Tibial nerve (tissue), 4 donors: ENCODE measurements at regions not wholly inside any gene's neighbourhood (a gene's known extent, or its start where the extent isn't known, plus 50 kb on each side); places are given as distances from the start of the nearest gene placed in this dataset.

Source experiments
- DNase-seq, 2 donors: peaks; one replicate each; pipeline ENCODE4 v3.0.0-alpha.2; 2019; ENCODE audit warnings: low spot score in 2 of 2
- H3K27ac ChIP-seq, 4 donors: fragments of 200-600 bp; sonication (generic) in 3 of 4; one replicate each; pipeline ENCODE4 v1.5.1; 2017 to 2019; ENCODE audit warnings: mild to moderate bottlenecking in 1 of 4
- H3K27me3 ChIP-seq, 2 donors: fragments of 200-600 bp; sonication (generic) in 1 of 2; one replicate each; pipeline versions ENCODE4 v1.5.1 to v1.6.0; 2017 to 2019
- H3K36me3 ChIP-seq, 3 donors: fragments of 200-600 bp; sonication (generic); one replicate each; pipeline ENCODE4 v1.5.1; 2018 to 2019
- H3K4me1 ChIP-seq, 4 donors: fragments of 200-600 bp; sonication (generic) in 3 of 4; one replicate each; pipeline ENCODE4 v1.5.1; 2017 to 2019
- H3K4me3 ChIP-seq, 4 donors: fragments of 200-600 bp; sonication (generic) in 3 of 4; one replicate each; pipeline ENCODE4 v1.5.1; 2017 to 2019; ENCODE audit warnings: mild to moderate bottlenecking in 1 of 4, moderate library complexity in 1 of 4
- H3K9me3 ChIP-seq, 4 donors: fragments of 200-600 bp; sonication (generic) in 3 of 4; one replicate each; pipeline ENCODE4 v1.5.1; 2017 to 2019
- EP300 ChIP-seq, 2 donors: sonication (generic); formaldehyde crosslinking; IDR thresholded peaks; one replicate each; pipeline ENCODE4 v1.6.1; 2017; ENCODE audit warnings: antibody characterized with exemption in 2 of 2, mild to moderate bottlenecking in 1 of 2
- POLR2A ChIP-seq, 2 donors: fragments of 450-650 bp; IDR thresholded peaks; one replicate each; pipeline ENCODE4 v1.6.1; 2017; ENCODE audit warnings: antibody characterized with exemption in 2 of 2, mild to moderate bottlenecking in 2 of 2, moderate library complexity in 2 of 2
- WGBS, 2 donors: methylation state at CpG; one replicate each; pipeline ENCODE4 v1.1.5; 2018; 5-methylcytosine and 5-hydroxymethylcytosine counted together
- TF ChIP-seq, protein P1 (sequence below), 5 experiments: fragments of 200-600 bp in 3 of 5; fragments of 450-650 bp in 2 of 5; sonication (generic) in 3 of 5; IDR thresholded peaks; one replicate each; pipeline ENCODE4 v1.5.1; 2016 to 2019; ENCODE audit warnings: antibody characterized with exemption in 5 of 5, mild to moderate bottlenecking in 3 of 5, moderate library complexity in 2 of 5

- no peak overlapping the region for H3K4me3 ChIP-seq
- 47 to 51% methylated on average over 3 of the region's 3 CpGs for whole genome bisulfite sequencing, 2 donors
- no peak for DNase-seq
- H3K9me3 ChIP-seq: peaks cover 0 to 14% (median 2%) of the 10 kb centered on the region in 4 donors
- no peaks in the 10 kb centered on the region for H3K4me1 ChIP-seq
- H3K27ac ChIP-seq: no peak overlapping the region
- H3K27me3 ChIP-seq: no peaks in the 10 kb centered on the region
- no peaks in the 10 kb centered on the region for H3K36me3 ChIP-seq
- TF ChIP-seq EP300 (IDR thresholded peaks at IDR 0.05) (no peak), POLR2A (IDR thresholded peaks at IDR 0.05) (no peak)
- TF ChIP-seq, protein P1, sequence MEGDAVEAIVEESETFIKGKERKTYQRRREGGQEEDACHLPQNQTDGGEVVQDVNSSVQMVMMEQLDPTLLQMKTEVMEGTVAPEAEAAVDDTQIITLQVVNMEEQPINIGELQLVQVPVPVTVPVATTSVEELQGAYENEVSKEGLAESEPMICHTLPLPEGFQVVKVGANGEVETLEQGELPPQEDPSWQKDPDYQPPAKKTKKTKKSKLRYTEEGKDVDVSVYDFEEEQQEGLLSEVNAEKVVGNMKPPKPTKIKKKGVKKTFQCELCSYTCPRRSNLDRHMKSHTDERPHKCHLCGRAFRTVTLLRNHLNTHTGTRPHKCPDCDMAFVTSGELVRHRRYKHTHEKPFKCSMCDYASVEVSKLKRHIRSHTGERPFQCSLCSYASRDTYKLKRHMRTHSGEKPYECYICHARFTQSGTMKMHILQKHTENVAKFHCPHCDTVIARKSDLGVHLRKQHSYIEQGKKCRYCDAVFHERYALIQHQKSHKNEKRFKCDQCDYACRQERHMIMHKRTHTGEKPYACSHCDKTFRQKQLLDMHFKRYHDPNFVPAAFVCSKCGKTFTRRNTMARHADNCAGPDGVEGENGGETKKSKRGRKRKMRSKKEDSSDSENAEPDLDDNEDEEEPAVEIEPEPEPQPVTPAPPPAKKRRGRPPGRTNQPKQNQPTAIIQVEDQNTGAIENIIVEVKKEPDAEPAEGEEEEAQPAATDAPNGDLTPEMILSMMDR (IDR thresholded peaks at IDR 0.05): no peak
These were observed 63.4 kb downstream of the TAF11L14 start for GRCh38 chr5:17697671-17698070.

- no peak for DNase-seq
- Histone ChIP-seq H3K9me3 (no peaks in the 10 kb centered on the region), H3K4me3 (no peak overlapping the region), H3K27me3 (no peaks in the 10 kb centered on the region), H3K4me1 (no peaks in the 10 kb centered on the region), H3K36me3 (no peaks in the 10 kb centered on the region), H3K27ac (no peak overlapping the region)
- TF ChIP-seq POLR2A (IDR thresholded peaks at IDR 0.05): no peak
- no peak for TF ChIP-seq EP300 (IDR thresholded peaks at IDR 0.05)
- TF ChIP-seq, protein P1 (IDR thresholded peaks at IDR 0.05): no peak
- WGBS, 2 donors: 82 to 89% methylated on average over 2 of the region's 2 CpGs
These were observed 74.9 kb downstream of the TAF11L14 start for GRCh38 chr5:17709011-17709710.

DNA sequence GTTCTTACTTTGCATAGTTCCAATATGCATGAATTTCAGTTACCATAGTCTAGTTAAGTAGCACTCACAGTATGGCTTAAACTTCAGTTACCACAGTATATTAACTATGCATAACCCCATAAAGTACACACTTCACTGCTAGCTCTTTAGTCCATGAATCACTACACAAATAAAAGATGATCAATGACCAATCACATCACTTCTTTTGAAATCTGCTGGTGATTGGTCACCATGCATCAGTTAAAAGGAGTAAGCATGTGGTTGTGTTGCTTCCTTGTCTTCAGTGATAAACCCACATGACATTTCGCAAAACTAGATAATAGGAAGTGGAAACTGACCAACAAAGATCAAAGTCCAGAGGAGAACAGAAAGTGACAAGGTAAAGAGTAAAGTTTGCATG is 79.0 kb downstream of the TAF11L14 start:
- H3K4me3 ChIP-seq: no peak overlapping the region
- no peak for TF ChIP-seq POLR2A (IDR thresholded peaks at IDR 0.05)
- TF ChIP-seq EP300 (IDR thresholded peaks at IDR 0.05): no peak
- TF ChIP-seq, protein P1 (IDR thresholded peaks at IDR 0.05): no peak
- WGBS, 2 donors: 76 to 81% methylated on average over 1 of the region's 1 CpG

DNA sequence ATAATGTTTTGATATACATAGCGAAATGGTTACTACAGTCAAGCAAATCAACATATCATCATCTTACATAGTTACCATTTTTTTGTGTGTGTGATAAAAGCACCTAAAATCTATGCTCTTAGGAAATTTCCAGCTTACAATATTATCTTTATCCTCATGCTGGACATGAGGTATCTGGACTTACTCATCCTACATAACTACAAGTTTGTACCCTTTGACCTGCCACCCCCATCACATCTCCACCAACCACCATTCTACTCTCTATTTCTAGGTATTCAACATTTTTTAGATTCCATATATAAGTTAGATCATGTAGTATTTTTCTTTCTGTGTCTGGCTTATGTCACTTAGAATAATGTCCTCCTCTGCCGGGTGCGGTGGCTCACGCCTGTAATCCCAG is 79.9 kb downstream of the TAF11L14 start:
- no peak overlapping the region for H3K27ac ChIP-seq
- DNase-seq: no peak
- no peaks in the 10 kb centered on the region for H3K27me3 ChIP-seq
- H3K9me3 ChIP-seq: no peaks in the 10 kb centered on the region
- H3K36me3 ChIP-seq: no peaks in the 10 kb centered on the region
- H3K4me1 ChIP-seq: no peaks in the 10 kb centered on the region
- WGBS, 2 donors: 95 to 97% methylated on average over 4 of the region's 4 CpGs
- TF ChIP-seq EP300 (IDR thresholded peaks at IDR 0.05) (no peak), POLR2A (IDR thresholded peaks at IDR 0.05) (no peak)
- TF ChIP-seq, protein P1 (IDR thresholded peaks at IDR 0.05): no peak
- no peak overlapping the region for H3K4me3 ChIP-seq

More for the DNA sequence above, 79.0 kb downstream of the TAF11L14 start:
- no peak for DNase-seq
- Histone ChIP-seq H3K9me3 (no peaks in the 10 kb centered on the region), H3K4me1 (no peaks in the 10 kb centered on the region), H3K27me3 (no peaks in the 10 kb centered on the region), H3K27ac (no peak overlapping the region), H3K36me3 (no peaks in the 10 kb centered on the region)

DNA sequence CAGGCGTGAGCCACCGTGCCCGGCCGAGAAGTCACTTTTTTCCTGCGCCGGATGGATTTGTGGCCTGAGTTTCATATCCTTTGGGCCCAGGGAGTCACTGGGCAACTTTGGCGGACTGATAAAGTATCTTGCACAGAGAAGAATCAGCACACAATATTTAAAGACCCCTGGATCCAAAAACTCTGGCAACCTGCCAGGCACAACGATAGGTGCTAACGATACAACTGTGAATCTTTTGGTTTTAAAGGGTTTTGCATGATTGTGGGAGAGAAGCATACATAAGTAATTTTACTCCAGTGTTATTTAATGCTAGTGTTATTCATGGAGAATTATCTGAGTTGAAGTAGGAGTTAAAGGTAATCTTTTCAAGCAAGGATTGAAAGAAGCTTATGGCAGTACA is 85.3 kb downstream of the TAF11L14 start:
- no peak for TF ChIP-seq POLR2A (IDR thresholded peaks at IDR 0.05)
- TF ChIP-seq, protein P1 (IDR thresholded peaks at IDR 0.05): no peak
- no peak for TF ChIP-seq EP300 (IDR thresholded peaks at IDR 0.05)
- H3K4me3 ChIP-seq: no peak overlapping the region
- H3K36me3 ChIP-seq: no peaks in the 10 kb centered on the region
- H3K27ac ChIP-seq: no peak overlapping the region
- 81 to 91% methylated on average over 9 of the region's 9 CpGs for WGBS, 2 donors
- H3K4me1 ChIP-seq: no peaks in the 10 kb centered on the region
- no peaks in the 10 kb centered on the region for H3K27me3 ChIP-seq
- DNase-seq: no peak
- H3K9me3 ChIP-seq: no peaks in the 10 kb centered on the region
